Calu3 (cell line): ENCODE measurements at regions not wholly inside any gene's neighbourhood (a gene's known extent, or its start where the extent isn't known, plus 50 kb on each side); places are given as distances from the start of the nearest gene placed in this dataset.

Source experiments
- BruUV-seq: library from RNA; stranded (reverse); fragments of 400-500 nt; replicated peaks from 2 replicates; lab custom pipeline; 2021; lab: Mats Ljungman, UMichigan
- CTCF ChIA-PET: fragments of 300-600 bp; sonication (Branson Sonifier 250); formaldehyde crosslinking; loops from one replicate; lab custom pipeline; 2022; ENCODE audit warnings: antibody characterized with exemption; lab: Charles Lee
- DNase-seq: peaks from one replicate; pipeline ENCODE4 v3.0.0; 2022
- H3K27ac Mint-ChIP-seq: one replicate; pipeline ENCODE4 v1.8.0; 2022; ENCODE audit warnings: mixed read lengths; ENCODE audit not compliant: unreplicated experiment
- H3K27me3 Mint-ChIP-seq: one replicate; pipeline ENCODE4 v1.8.0; 2022; ENCODE audit warnings: mixed read lengths; ENCODE audit not compliant: unreplicated experiment
- H3K36me3 Mint-ChIP-seq: one replicate; pipeline ENCODE4 v1.8.0; 2022; ENCODE audit warnings: mild to moderate bottlenecking, moderate library complexity, mixed read lengths; ENCODE audit not compliant: insufficient read depth, unreplicated experiment
- H3K4me1 Mint-ChIP-seq: one replicate; pipeline ENCODE4 v1.8.0; 2022; ENCODE audit warnings: mild to moderate bottlenecking, low read depth, mixed read lengths; ENCODE audit not compliant: unreplicated experiment
- H3K4me3 Mint-ChIP-seq: one replicate; pipeline ENCODE4 v1.8.0; 2022; ENCODE audit warnings: mild to moderate bottlenecking, low read depth, moderate library complexity, mixed read lengths; ENCODE audit not compliant: unreplicated experiment
- H3K9me3 Mint-ChIP-seq: one replicate; pipeline ENCODE4 v1.8.0; 2022; ENCODE audit warnings: low read depth, mixed read lengths; ENCODE audit not compliant: unreplicated experiment
- CTCF ChIP-seq: fragments of 200-600 bp; IDR thresholded peaks from one replicate; pipeline ENCODE4 v1.8.0; 2022; ENCODE audit warnings: antibody characterized with exemption; ENCODE audit not compliant: unreplicated experiment
- intact Hi-C: fragments of 100-400 bp; cut with micrococcal nuclease; formaldehyde crosslinking; loops from one replicate; pipeline ENCODE4 v1.10.0; 2022; ENCODE audit not compliant: unreplicated experiment

GRCh38 chr1:235059221-235059620 lies 69.4 kb downstream of the TOMM20 start:
- no TSS peak for BruUV-seq
- H3K4me1 Mint-ChIP-seq, result peaks cover 61% of the 10 kb centered on the region
- H3K27me3 Mint-ChIP-seq, result no peaks in the 10 kb centered on the region
- H3K27ac Mint-ChIP-seq, result no peak overlapping the region
- H3K4me3 Mint-ChIP-seq, result no peak overlapping the region
- intact Hi-C loops, result no loop called here
- DNase-seq, result no peak
- CTCF ChIA-PET, result interaction anchor here (0.6 kb wide), 2 partner anchors 217 to 269 kb away, joined by 3 read pairs; partner anchors contain the start of gene GGPS1
- H3K9me3 Mint-ChIP-seq, result no peaks in the 10 kb centered on the region
- no peak for TF ChIP-seq CTCF
- peaks cover 8% of the 10 kb centered on the region for H3K36me3 Mint-ChIP-seq

- Mint-ChIP-seq H3K27me3 (no peaks in the 10 kb centered on the region), H3K36me3 (peaks cover 8% of the 10 kb centered on the region), H3K27ac (no peak overlapping the region), H3K4me1 (peaks cover 58% of the 10 kb centered on the region), H3K4me3 (no peak overlapping the region), H3K9me3 (no peaks in the 10 kb centered on the region)
- TF ChIP-seq CTCF, result no peak
- CTCF ChIA-PET, result interaction anchor here (0.6 kb wide), 3 partner anchors 10 to 270 kb away, joined by 3 read pairs; partner anchors contain the start of gene GGPS1
- DNase-seq, result no peak
- no TSS peak for BruUV-seq
- intact Hi-C loops, result no loop called here
Measured at GRCh38 chr1:235058695-235059094, 69.9 kb downstream of the TOMM20 start.

- no peak for TF ChIP-seq CTCF
- Mint-ChIP-seq H3K27me3 (no peaks in the 10 kb centered on the region), H3K27ac (no peak overlapping the region), H3K36me3 (peaks cover 8% of the 10 kb centered on the region), H3K9me3 (no peaks in the 10 kb centered on the region), H3K4me3 (no peak overlapping the region), H3K4me1 (peaks cover 48% of the 10 kb centered on the region)
- CTCF ChIA-PET, result interaction anchor here (0.6 to 0.7 kb wide), 2 partner anchors 24 to 68 kb away, joined by 4 to 5 read pairs; no protein-coding TSS in a partner anchor
- DNase-seq, result no peak
- intact Hi-C loops, result no loop called here
- BruUV-seq, result no TSS peak
Measured at GRCh38 chr1:235057385-235058306, 71.0 kb downstream of the TOMM20 start.

- Mint-ChIP-seq H3K27ac (no peak overlapping the region), H3K27me3 (no peaks in the 10 kb centered on the region), H3K4me1 (peaks cover 41% of the 10 kb centered on the region), H3K4me3 (no peak overlapping the region), H3K9me3 (no peaks in the 10 kb centered on the region), H3K36me3 (peaks cover 8% of the 10 kb centered on the region)
- DNase-seq, result no peak
- TF ChIP-seq CTCF, result no peak
- intact Hi-C loops, result no loop called here
- no TSS peak for BruUV-seq
- CTCF ChIA-PET, result interaction anchor here (0.6 to 0.7 kb wide), 3 partner anchors 14 to 67 kb away, joined by 3 to 5 read pairs (median 4); no protein-coding TSS in a partner anchor
Measured at GRCh38 chr1:235056937-235057336, 71.7 kb downstream of the TOMM20 start.
